WERI-Rb-1 (cell line): ENCODE measurements at regions not wholly inside any gene's neighbourhood (a gene's known extent, or its start where the extent isn't known, plus 50 kb on each side); places are given as distances from the start of the nearest gene placed in this dataset.

Source experiments
- DNase-seq: peaks from one replicate; pipeline ENCODE4 v3.0.0-alpha.2; 2020
- H3K27ac ChIP-seq: fragments of 250-450 bp; sonication (Bioruptor Pico); 2 replicates; pipeline ENCODE4 v1.5.1; 2020; ENCODE audit warnings: mild to moderate bottlenecking, moderate library complexity
- H3K27me3 ChIP-seq: fragments of 250-450 bp; sonication (Bioruptor Pico); 2 replicates; pipeline ENCODE4 v1.5.1; 2021; ENCODE audit warnings: mild to moderate bottlenecking, low read depth, moderate library complexity; ENCODE audit not compliant: insufficient read depth, severe bottlenecking
- H3K36me3 ChIP-seq: fragments of 250-450 bp; sonication (Bioruptor Pico); 2 replicates; pipeline ENCODE4 v1.5.1; 2020; ENCODE audit warnings: mild to moderate bottlenecking, moderate library complexity
- H3K4me3 ChIP-seq: 2 replicates; pipeline ENCODE4 v1.5.1; 2011; ENCODE audit warnings: low read depth, mild to moderate bottlenecking, control low read depth, low read length
- H3K9me3 ChIP-seq: fragments of 250-450 bp; sonication (Bioruptor Pico); 2 replicates; pipeline ENCODE4 v1.5.1; 2021; ENCODE audit warnings: mild to moderate bottlenecking, moderate library complexity; ENCODE audit not compliant: severe bottlenecking
- CTCF ChIP-seq: IDR thresholded peaks from 2 replicates; pipeline ENCODE4 v1.5.1; 2011; ENCODE audit warnings: low read depth, mild to moderate bottlenecking, control low read depth, inconsistent platforms, low read length

DNA sequence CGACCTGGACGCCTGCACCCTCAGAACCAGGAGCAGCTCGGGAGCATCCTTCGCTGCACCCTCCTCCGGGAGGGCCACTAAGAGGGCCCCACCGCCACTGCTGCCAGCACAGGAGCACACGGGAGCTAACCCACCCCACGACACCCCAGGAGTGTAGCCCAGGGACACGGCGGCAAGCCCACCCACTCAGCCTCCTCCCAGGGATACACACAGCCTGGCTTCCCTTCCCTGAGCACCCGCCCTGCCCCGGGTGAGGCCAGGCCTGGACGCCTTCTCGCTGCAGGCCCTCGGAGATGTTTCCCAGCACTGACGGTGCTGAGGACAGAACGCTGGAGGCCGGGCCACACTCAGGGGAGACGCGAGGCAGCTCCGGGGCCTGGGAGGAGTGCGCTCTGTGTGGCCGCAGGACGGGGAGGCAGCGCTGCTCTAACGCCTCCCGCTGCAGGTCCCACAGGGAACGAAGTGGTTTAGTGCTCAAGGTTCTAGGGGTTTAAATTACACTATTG, 190.4 kb downstream of the BRD1 start:
- no peak overlapping the region for H3K4me3 ChIP-seq
- no peak for DNase-seq
- no peaks in the 10 kb centered on the region for H3K27me3 ChIP-seq
- TF ChIP-seq CTCF = no peak
- H3K27ac ChIP-seq = no peak overlapping the region
- no peaks in the 10 kb centered on the region for H3K9me3 ChIP-seq
- no peaks in the 10 kb centered on the region for H3K36me3 ChIP-seq

- no peaks in the 10 kb centered on the region for H3K9me3 ChIP-seq
- no peak overlapping the region for H3K27ac ChIP-seq
- no peak overlapping the region for H3K4me3 ChIP-seq
- H3K36me3 ChIP-seq = no peaks in the 10 kb centered on the region
- DNase-seq = no peak
- no peak for TF ChIP-seq CTCF
- H3K27me3 ChIP-seq = no peaks in the 10 kb centered on the region
Observed at GRCh38 chr22:49636649-49637048, 191.0 kb downstream of the BRD1 start.

DNA sequence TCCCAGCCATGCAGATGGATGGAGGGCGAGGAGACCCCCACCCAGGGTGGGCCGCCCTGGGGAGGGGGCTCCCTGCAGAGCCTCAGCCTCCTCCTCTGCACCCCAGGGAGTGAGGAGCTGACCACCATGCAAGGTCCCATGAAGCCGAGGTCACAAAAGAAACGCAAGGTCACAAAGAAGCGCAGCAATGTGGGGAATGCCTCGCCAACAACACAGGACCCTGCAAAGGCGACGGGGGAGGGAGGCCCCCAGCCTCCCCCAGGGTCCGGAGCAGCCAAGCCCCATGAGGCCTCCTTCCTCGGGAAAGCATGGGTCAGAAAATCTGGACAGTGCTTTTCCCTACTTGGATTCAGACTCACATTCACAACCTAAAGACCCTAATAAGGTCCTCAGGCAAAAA, 191.5 kb downstream of the BRD1 start:
- no peaks in the 10 kb centered on the region for H3K9me3 ChIP-seq
- TF ChIP-seq CTCF = no peak
- no peak overlapping the region for H3K4me3 ChIP-seq
- H3K27me3 ChIP-seq = no peaks in the 10 kb centered on the region
- no peak for DNase-seq
- no peaks in the 10 kb centered on the region for H3K36me3 ChIP-seq
- H3K27ac ChIP-seq = no peak overlapping the region

- H3K27me3 ChIP-seq = no peaks in the 10 kb centered on the region
- H3K27ac ChIP-seq = no peak overlapping the region
- H3K36me3 ChIP-seq = no peaks in the 10 kb centered on the region
- DNase-seq = no peak
- no peak overlapping the region for H3K4me3 ChIP-seq
- H3K9me3 ChIP-seq = no peaks in the 10 kb centered on the region
- TF ChIP-seq CTCF = no peak
Observed at GRCh38 chr22:49634006-49634772, 193.5 kb downstream of the BRD1 start.

GRCh38 chr22:49633010-49633324, 194.7 kb downstream of the BRD1 start:
- Histone ChIP-seq H3K27ac (peak overlapping the region; percentile 75), H3K36me3 (no peaks in the 10 kb centered on the region), H3K4me3 (no peak overlapping the region), H3K9me3 (no peaks in the 10 kb centered on the region), H3K27me3 (no peaks in the 10 kb centered on the region)
- TF ChIP-seq CTCF = no peak
- DNase-seq = peak; percentile 46
